ENCODE measurements at regions not wholly inside any gene's neighbourhood (a gene's known extent, or its start where the extent isn't known, plus 50 kb on each side); places are given as distances from the start of the nearest gene placed in this dataset.

GRCh38 chr5:112024769-112025168 lies 267.8 kb upstream of the NREP start:
- TF ChIP-seq CTCF (IDR thresholded peaks at IDR 0.05; ENCODE audit: low read length) = no peak
- TF ChIP-seq EZH2phosphoT487 (IDR thresholded peaks at IDR 0.05; ENCODE audit: low read length) = no peak

Data from MM.1S (cell line).